GM23248 (cell line): ENCODE measurements at regions not wholly inside any gene's neighbourhood (a gene's known extent, or its start where the extent isn't known, plus 50 kb on each side); places are given as distances from the start of the nearest gene placed in this dataset.

ENCODE experiments used
- DNase-seq: peaks from one replicate; pipeline ENCODE4 v3.0.0-alpha.2; 2015
- H2AFZ ChIP-seq: fragments of 200-600 bp; sonication (generic); 2 replicates; pipeline ENCODE4 v1.6.1; 2016; ENCODE audit warnings: antibody characterized with exemption
- H3F3A ChIP-seq: fragments of 200-600 bp; sonication (generic); 2 replicates; pipeline ENCODE4 v1.6.1; 2016; ENCODE audit warnings: mild to moderate bottlenecking, antibody characterized with exemption, mixed run types; ENCODE audit not compliant: insufficient read depth
- H3K27ac ChIP-seq: fragments of 200-600 bp; sonication (generic); 2 replicates; pipeline ENCODE4 v1.5.1; 2016; ENCODE audit warnings: mild to moderate bottlenecking
- H3K27me3 ChIP-seq: fragments of 200-600 bp; sonication (generic); replicated peaks from 2 replicates; pipeline ENCODE4 v1.6.1; 2016; ENCODE audit warnings: mild to moderate bottlenecking; ENCODE audit not compliant: insufficient read depth
- H3K36me3 ChIP-seq: fragments of 200-600 bp; sonication (generic); 2 replicates; pipeline ENCODE4 v1.6.1; 2016; ENCODE audit warnings: low read depth, mild to moderate bottlenecking
- H3K4me1 ChIP-seq: fragments of 200-600 bp; sonication (generic); 2 replicates; pipeline ENCODE4 v1.6.1; 2016; ENCODE audit warnings: mild to moderate bottlenecking; ENCODE audit not compliant: insufficient read depth
- H3K4me2 ChIP-seq: fragments of 200-600 bp; sonication (generic); one replicate; pipeline ENCODE4 v1.6.1; 2016; ENCODE audit warnings: mild to moderate bottlenecking; ENCODE audit not compliant: unreplicated experiment
- H3K4me3 ChIP-seq: fragments of 200-600 bp; sonication (generic); 2 replicates; pipeline ENCODE4 v1.5.1; 2016; ENCODE audit warnings: mild to moderate bottlenecking
- H3K79me2 ChIP-seq: fragments of 200-600 bp; sonication (generic); 2 replicates; pipeline ENCODE4 v1.6.1; 2016; ENCODE audit warnings: mild to moderate bottlenecking; ENCODE audit not compliant: insufficient read depth
- H3K9ac ChIP-seq: fragments of 200-600 bp; sonication (generic); 2 replicates; pipeline ENCODE4 v1.6.1; 2016; ENCODE audit warnings: mild to moderate bottlenecking
- H3K9me2 ChIP-seq: fragments of 200-600 bp; sonication (generic); 2 replicates; pipeline ENCODE4 v1.6.1; 2016; ENCODE audit warnings: mixed run types, mild to moderate bottlenecking, moderate library complexity; ENCODE audit not compliant: insufficient read depth
- H3K9me3 ChIP-seq: fragments of 200-600 bp; sonication (generic); one replicate; pipeline ENCODE4 v1.6.1; 2017; ENCODE audit warnings: low read depth
- H4K20me1 ChIP-seq: fragments of 200-600 bp; sonication (generic); 2 replicates; pipeline ENCODE4 v1.6.0; 2016; ENCODE audit not compliant: insufficient read depth
- EZH2 ChIP-seq: fragments of 200-600 bp; sonication (generic); IDR thresholded peaks from 2 replicates; pipeline ENCODE4 v1.6.1; 2018; ENCODE audit warnings: antibody characterized with exemption, mild to moderate bottlenecking; ENCODE audit not compliant: insufficient read depth, poor library complexity, severe bottlenecking
- EZH2phosphoT487 ChIP-seq: fragments of 200-600 bp; sonication (generic); IDR thresholded peaks from 2 replicates; pipeline ENCODE4 v1.6.1; 2018; ENCODE audit warnings: antibody characterized with exemption, moderate library complexity, mild to moderate bottlenecking, low read depth; ENCODE audit not compliant: insufficient read depth
- WGBS, 2 experiments: methylation state at CpG; one replicate each; pipeline ENCODE4 v1.1.6; 2015 to 2017; ENCODE audit warnings: low lambda C conversion rate in 2 of 2, low coverage in 1 of 2; ENCODE audit errors: missing lambda C conversion rate in 2 of 2; 5-methylcytosine and 5-hydroxymethylcytosine counted together
- in situ Hi-C: fragments of 300-500 bp; cut with MboI; formaldehyde crosslinking; loops from 2 replicates; pipeline ENCODE4 v1.15.0; 2020

GRCh38 chr1:168455764-168456163 lies 88.0 kb downstream of the XCL2 start:
- no peak overlapping the region for H2AFZ ChIP-seq
- no peaks in the 10 kb centered on the region for H3K9me2 ChIP-seq
- no peaks in the 10 kb centered on the region for H3K27me3 ChIP-seq
- DNase-seq = peak; percentile 76
- 64 to 73% methylated on average over 2 of the region's 2 CpGs for WGBS, 2 experiments
- H4K20me1 ChIP-seq = no peaks in the 10 kb centered on the region
- no peak overlapping the region for H3K9ac ChIP-seq
- peak overlapping the region; percentile 28 for H3K27ac ChIP-seq
- peaks cover 41% of the 10 kb centered on the region for H3K4me1 ChIP-seq
- H3K79me2 ChIP-seq = no peaks in the 10 kb centered on the region
- no peak overlapping the region for H3K4me3 ChIP-seq
- H3F3A ChIP-seq = peaks cover 37% of the 10 kb centered on the region
- no peak overlapping the region for H3K4me2 ChIP-seq
- no peaks in the 10 kb centered on the region for H3K36me3 ChIP-seq
- in situ Hi-C loops = no loop called here
- TF ChIP-seq EZH2 (no peak), EZH2phosphoT487 (no peak)
- no peaks in the 10 kb centered on the region for H3K9me3 ChIP-seq

GRCh38 chr1:168454211-168454815 lies 89.5 kb downstream of the XCL2 start:
- H3K4me1 ChIP-seq = peaks cover 41% of the 10 kb centered on the region
- H3K27ac ChIP-seq = peak overlapping the region; percentile 28; the same call in 1 of the 2 replicates
- in situ Hi-C loops = no loop called here
- H2AFZ ChIP-seq = 0 out of 2 replicates have a peak overlapping the region, but pooled peaks have one; percentile 5
- H3K36me3 ChIP-seq = no peaks in the 10 kb centered on the region
- no peak overlapping the region for H3K9ac ChIP-seq
- peak; percentile 79 for DNase-seq
- no peaks in the 10 kb centered on the region for H3K27me3 ChIP-seq
- H4K20me1 ChIP-seq = no peaks in the 10 kb centered on the region
- H3K9me2 ChIP-seq = no peaks in the 10 kb centered on the region
- peaks cover 37% of the 10 kb centered on the region for H3F3A ChIP-seq
- H3K79me2 ChIP-seq = no peaks in the 10 kb centered on the region
- no peaks in the 10 kb centered on the region for H3K9me3 ChIP-seq
- TF ChIP-seq EZH2phosphoT487 (no peak), EZH2 (no peak)
- H3K4me3 ChIP-seq = no peak overlapping the region
- 42 to 48% methylated on average over 1 of the region's 1 CpG for WGBS, 2 experiments
- peak overlapping the region; percentile 69 for H3K4me2 ChIP-seq

GRCh38 chr1:168453056-168453455 lies 90.7 kb downstream of the XCL2 start:
- no peak overlapping the region for H3K4me2 ChIP-seq
- DNase-seq = no peak
- H3K4me1 ChIP-seq = peaks cover 41% of the 10 kb centered on the region
- TF ChIP-seq EZH2phosphoT487 (no peak), EZH2 (no peak)
- in situ Hi-C loops = no loop called here
- no peaks in the 10 kb centered on the region for H3K9me3 ChIP-seq
- peaks cover 37% of the 10 kb centered on the region for H3F3A ChIP-seq
- H3K9ac ChIP-seq = no peak overlapping the region
- H3K36me3 ChIP-seq = no peaks in the 10 kb centered on the region
- no peaks in the 10 kb centered on the region for H4K20me1 ChIP-seq
- no peak overlapping the region for H3K27ac ChIP-seq
- WGBS, 2 experiments = 98 to 99% methylated on average over 4 of the region's 4 CpGs
- H3K27me3 ChIP-seq = no peaks in the 10 kb centered on the region
- H3K79me2 ChIP-seq = no peaks in the 10 kb centered on the region
- no peak overlapping the region for H3K4me3 ChIP-seq
- H2AFZ ChIP-seq = no peak overlapping the region
- no peaks in the 10 kb centered on the region for H3K9me2 ChIP-seq

GRCh38 chr1:168452329-168452728 lies 91.5 kb downstream of the XCL2 start:
- Histone ChIP-seq H3K36me3 (no peaks in the 10 kb centered on the region), H3K9me2 (no peaks in the 10 kb centered on the region), H3K27me3 (no peaks in the 10 kb centered on the region), H3K79me2 (no peaks in the 10 kb centered on the region), H3F3A (peaks cover 36% of the 10 kb centered on the region), H3K27ac (no peak overlapping the region), H3K9ac (no peak overlapping the region), H4K20me1 (no peaks in the 10 kb centered on the region), H3K4me2 (no peak overlapping the region), H3K4me1 (peaks cover 38% of the 10 kb centered on the region), H3K4me3 (no peak overlapping the region), H3K9me3 (no peaks in the 10 kb centered on the region), H2AFZ (no peak overlapping the region)
- TF ChIP-seq EZH2 (no peak), EZH2phosphoT487 (no peak)
- in situ Hi-C loops = no loop called here
- WGBS, 2 experiments = 52 to 59% methylated on average over 1 of the region's 1 CpG
- no peak for DNase-seq
